Cardiac muscle cell (in vitro differentiated cells and primary cell): ENCODE measurements at regions not wholly inside any gene's neighbourhood (a gene's known extent, or its start where the extent isn't known, plus 50 kb on each side); places are given as distances from the start of the nearest gene placed in this dataset.

ENCODE experiments used
- DNase-seq, 2 donors: peaks; one replicate each; pipeline versions ENCODE4 v3.0.0 to v3.0.0-alpha.2; 2010 to 2017; ENCODE audit warnings: low read depth in 1 of 2, low spot score in 1 of 2
- H3K27ac ChIP-seq: fragments of 200-600 bp; sonication (generic); 2 replicates; pipeline ENCODE4 v1.5.1; 2016
- H3K27me3 ChIP-seq: fragments of 200-600 bp; sonication (generic); 2 replicates; pipeline ENCODE4 v1.6.0; 2016; ENCODE audit warnings: control low read depth
- H3K36me3 ChIP-seq: fragments of 200-600 bp; sonication (generic); 2 replicates; pipeline ENCODE4 v1.5.1; 2016; ENCODE audit warnings: control low read depth
- H3K4me1 ChIP-seq: fragments of 200-600 bp; sonication (generic); 2 replicates; pipeline ENCODE4 v1.8.1; 2017; ENCODE audit warnings: low read depth, mild to moderate bottlenecking, mixed run types
- H3K4me3 ChIP-seq: fragments of 200-600 bp; sonication (generic); 2 replicates; pipeline ENCODE4 v1.5.1; 2016; ENCODE audit warnings: mild to moderate bottlenecking
- H3K9me3 ChIP-seq: fragments of 200-600 bp; sonication (generic); 2 replicates; pipeline ENCODE4 v1.5.1; 2017; ENCODE audit warnings: low read depth, mild to moderate bottlenecking, control low read depth
- TF ChIP-seq, protein P1 (sequence below): IDR thresholded peaks from 2 replicates; pipeline ENCODE4 v1.5.1; 2012; ENCODE audit warnings: low read depth, mild to moderate bottlenecking, low read length

DNA sequence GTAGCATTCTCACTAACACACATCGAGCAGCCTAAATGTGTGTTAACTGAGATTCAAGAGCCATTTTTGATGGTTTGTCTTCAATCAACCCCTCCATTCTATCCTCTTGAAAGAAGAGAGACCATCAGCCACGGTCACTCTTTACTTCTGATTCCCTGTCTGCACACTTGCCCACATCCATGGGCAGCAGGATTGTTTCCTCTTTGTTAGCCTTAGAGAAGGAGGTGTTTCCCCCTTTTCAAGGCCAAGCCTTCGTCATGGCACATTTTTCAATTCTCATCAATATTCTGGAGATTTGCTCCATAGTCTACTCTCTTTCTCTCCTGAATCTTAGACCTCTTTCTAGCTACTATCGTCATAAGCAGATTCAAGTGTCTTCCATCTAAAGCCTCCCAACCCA lies 522.4 kb upstream of the NAALADL2 start:
- no peaks in the 10 kb centered on the region for H3K4me1 ChIP-seq
- TF ChIP-seq, protein P1, sequence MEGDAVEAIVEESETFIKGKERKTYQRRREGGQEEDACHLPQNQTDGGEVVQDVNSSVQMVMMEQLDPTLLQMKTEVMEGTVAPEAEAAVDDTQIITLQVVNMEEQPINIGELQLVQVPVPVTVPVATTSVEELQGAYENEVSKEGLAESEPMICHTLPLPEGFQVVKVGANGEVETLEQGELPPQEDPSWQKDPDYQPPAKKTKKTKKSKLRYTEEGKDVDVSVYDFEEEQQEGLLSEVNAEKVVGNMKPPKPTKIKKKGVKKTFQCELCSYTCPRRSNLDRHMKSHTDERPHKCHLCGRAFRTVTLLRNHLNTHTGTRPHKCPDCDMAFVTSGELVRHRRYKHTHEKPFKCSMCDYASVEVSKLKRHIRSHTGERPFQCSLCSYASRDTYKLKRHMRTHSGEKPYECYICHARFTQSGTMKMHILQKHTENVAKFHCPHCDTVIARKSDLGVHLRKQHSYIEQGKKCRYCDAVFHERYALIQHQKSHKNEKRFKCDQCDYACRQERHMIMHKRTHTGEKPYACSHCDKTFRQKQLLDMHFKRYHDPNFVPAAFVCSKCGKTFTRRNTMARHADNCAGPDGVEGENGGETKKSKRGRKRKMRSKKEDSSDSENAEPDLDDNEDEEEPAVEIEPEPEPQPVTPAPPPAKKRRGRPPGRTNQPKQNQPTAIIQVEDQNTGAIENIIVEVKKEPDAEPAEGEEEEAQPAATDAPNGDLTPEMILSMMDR: no peak
- no peaks in the 10 kb centered on the region for H3K36me3 ChIP-seq
- no peak overlapping the region for H3K4me3 ChIP-seq
- DNase-seq: no peak
- H3K27ac ChIP-seq: no peak overlapping the region
- H3K27me3 ChIP-seq: no peaks in the 10 kb centered on the region
- H3K9me3 ChIP-seq: no peaks in the 10 kb centered on the region

DNA sequence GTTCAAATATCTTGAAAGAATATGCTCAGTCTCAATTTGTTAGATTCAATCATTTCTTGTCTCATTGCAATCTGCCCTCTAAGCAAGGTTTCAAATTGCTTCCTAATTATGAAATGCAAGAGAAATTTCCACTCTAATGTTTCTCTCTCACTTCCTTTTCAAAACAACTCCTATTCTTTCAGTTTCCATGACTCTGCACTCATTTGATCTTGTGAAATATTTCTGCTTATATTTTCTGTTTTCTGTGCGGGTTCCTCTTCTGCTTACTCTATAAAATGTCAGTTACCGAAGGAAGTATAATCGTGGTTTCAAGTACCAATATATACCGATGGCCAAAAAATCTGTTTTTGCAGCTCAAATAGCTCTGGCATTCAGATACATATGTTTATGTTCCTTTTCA lies 521.9 kb upstream of the NAALADL2 start:
- H3K4me3 ChIP-seq: no peak overlapping the region
- TF ChIP-seq, protein P1: no peak
- no peaks in the 10 kb centered on the region for H3K9me3 ChIP-seq
- no peaks in the 10 kb centered on the region for H3K27me3 ChIP-seq
- no peak overlapping the region for H3K27ac ChIP-seq
- peaks cover 3% of the 10 kb centered on the region for H3K4me1 ChIP-seq
- no peaks in the 10 kb centered on the region for H3K36me3 ChIP-seq
- no peak for DNase-seq

DNA sequence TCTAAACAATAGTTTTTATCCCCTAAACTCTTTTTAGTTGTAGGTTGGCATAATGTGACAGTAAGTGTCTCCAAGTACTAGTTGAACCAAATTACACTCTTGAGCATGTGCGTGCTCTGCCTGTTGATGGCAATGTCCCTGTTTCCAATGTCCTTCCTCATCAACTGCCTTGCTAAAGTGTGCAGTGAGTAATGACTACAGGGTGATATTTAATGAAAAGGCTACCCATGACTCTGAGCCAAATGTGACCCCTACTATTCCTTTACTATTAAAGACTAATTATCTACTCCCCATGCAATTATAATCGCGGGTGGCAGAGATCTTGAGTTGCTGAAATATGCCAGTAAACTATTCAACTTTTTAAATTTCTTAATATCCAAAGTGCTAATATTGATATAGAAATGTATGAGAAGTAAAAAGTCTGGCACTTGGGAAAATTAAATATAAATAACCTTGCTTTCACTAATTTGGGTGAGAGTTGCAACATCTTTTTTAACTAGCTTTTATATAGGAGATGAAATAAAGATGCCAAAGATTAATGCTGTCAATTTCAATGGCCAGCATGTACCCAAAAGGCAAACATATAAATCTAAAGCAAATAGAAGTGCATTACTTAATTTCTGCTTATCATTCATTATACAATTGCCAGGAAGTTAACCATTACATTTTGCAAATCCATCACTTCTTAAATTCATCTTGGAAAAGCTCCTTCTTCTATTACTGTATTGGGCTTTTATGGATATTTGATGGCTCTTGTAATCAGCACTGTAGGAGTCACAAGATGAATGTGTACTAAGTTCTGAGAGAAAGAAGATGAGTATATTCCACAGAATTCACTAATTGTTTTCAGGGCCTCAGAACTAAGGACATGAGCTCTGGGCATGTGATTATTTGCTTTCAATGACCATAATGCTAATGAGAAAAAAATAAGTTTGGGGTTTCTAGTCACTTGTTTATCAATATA lies 518.2 kb upstream of the NAALADL2 start:
- Histone ChIP-seq H3K9me3 (no peaks in the 10 kb centered on the region), H3K4me1 (peaks cover 23% of the 10 kb centered on the region)
- TF ChIP-seq, protein P1: no peak

DNA sequence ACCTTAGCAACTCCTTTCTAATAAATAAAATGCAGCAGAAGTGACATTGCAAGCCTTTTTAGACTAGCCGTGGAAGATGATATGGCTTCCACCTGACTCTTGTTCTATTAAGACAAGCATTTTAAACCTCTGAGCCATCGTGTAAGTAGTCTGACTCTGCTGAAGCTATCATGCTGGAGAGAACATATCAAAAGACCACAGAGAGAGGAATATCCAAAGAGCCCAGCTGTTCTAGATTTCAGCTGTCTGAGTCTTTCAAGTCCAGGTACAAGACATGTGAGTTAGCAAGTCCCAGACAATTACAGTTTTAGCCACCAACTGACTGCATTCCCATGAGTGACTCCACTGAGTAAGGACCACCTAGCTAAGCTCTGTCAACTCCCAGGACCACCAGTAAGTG lies 517.0 kb upstream of the NAALADL2 start:
- Histone ChIP-seq H3K27ac (peak overlapping the region; percentile 37), H3K27me3 (no peaks in the 10 kb centered on the region), H3K4me1 (peaks cover 23% of the 10 kb centered on the region), H3K9me3 (no peaks in the 10 kb centered on the region), H3K36me3 (no peaks in the 10 kb centered on the region), H3K4me3 (no peak overlapping the region)
- no peak for DNase-seq
- TF ChIP-seq, protein P1: no peak

More for the DNA sequence above, 518.2 kb upstream of the NAALADL2 start:
- no peak overlapping the region for H3K4me3 ChIP-seq
- H3K27ac ChIP-seq: no peak overlapping the region
- no peak for DNase-seq
- no peaks in the 10 kb centered on the region for H3K27me3 ChIP-seq
- H3K36me3 ChIP-seq: no peaks in the 10 kb centered on the region

DNA sequence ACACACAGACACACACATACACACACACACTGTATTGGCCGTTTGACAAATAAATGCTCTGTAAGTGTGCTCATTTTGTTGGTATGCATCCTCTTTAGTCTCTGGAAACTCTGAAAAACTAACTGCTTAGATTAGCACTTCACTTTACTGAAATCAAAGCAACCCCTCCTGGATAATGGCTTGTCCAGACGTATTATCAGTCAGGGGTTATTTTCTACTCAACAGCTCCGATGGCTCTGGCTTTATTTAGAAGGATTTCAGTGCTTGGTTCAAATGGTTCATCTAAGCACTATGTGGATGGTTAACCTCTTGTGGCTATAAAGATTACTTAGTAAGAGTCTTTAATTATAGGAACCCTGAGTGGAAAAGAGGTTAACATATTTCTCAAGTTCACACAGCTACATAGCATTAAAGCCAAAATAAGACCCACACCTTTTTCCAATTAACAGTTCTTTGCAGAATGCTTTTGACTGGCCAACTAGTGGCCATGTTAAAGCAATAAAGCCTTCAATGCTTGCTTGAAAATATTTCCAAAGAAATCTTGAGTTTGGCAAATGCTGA lies 516.1 kb upstream of the NAALADL2 start:
- Histone ChIP-seq H3K9me3 (no peaks in the 10 kb centered on the region), H3K27ac (peak overlapping the region; percentile 37), H3K4me3 (no peak overlapping the region), H3K27me3 (no peaks in the 10 kb centered on the region), H3K36me3 (no peaks in the 10 kb centered on the region), H3K4me1 (peaks cover 23% of the 10 kb centered on the region)
- DNase-seq: peak; percentile 19 to 47
- TF ChIP-seq, protein P1: no peak
